CD4-positive, alpha-beta T cell treated with Interleukin-17A for 1 hour (primary cell): ENCODE measurements at regions not wholly inside any gene's neighbourhood (a gene's known extent, or its start where the extent isn't known, plus 50 kb on each side); places are given as distances from the start of the nearest gene placed in this dataset.
"Not testable (repeated sequence)": the region's sequence is repeated elsewhere in the genome, so short reads cannot be mapped to it uniquely, and the experiment has no call there.

Source experiments
- DNase-seq: peaks from one replicate; pipeline ENCODE4 v3.0.0-alpha.2; 2020

DNA sequence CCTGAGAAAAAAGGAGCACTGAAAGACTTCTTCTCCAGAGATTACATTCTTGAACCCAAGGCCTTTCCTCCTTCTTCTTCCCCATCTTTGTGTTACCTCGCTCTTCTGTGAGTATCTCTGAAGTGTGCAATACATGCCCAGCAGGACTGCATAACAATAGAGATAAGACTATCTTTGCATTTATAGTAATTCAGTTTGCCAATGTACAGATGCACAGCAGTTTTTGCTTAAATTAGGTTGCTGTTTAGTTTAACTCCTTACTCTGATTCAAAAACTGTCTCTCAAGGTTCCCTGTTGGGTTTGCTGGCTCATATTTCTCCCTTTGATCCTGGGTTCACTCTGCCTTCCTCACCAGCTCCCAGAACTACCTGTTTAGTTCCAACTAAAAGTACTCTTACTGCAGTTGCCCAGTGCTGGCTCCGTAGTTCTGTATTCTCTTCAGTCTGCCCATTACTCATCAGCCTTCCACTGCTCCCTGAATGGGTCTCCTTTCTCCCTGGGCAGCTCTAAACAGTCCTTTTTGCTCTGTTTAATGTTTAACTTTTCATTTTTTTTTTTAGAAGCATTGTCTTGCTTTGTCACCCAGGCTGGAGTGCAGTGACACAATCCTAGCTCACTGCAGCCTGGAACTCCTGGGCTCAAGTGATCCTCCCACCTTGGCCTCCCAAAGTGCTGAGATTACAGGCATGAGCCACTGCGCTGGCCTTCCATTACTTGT, 180.6 kb upstream of the CAND1 start:
- DNase-seq: no peak

DNA sequence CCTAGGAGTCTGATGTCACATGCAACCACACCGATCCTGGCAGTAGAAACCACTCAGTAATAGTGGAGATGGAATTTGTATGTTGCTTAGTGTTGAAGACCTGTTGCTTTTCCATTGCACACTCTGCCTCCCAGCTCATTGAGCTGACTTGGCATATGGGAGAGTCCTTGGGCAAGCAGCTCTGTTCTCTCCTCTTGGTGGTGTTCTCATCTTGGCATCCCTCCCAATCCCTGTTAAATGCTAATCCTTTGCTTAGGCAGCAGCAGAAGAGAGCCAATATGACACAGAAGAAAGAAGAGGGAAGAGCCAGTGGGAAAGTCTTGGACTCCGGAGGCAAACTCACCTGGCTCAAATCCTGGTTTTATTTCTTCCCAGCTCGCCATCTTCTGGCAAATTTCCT, 178.0 kb upstream of the CAND1 start:
- no peak for DNase-seq

DNA sequence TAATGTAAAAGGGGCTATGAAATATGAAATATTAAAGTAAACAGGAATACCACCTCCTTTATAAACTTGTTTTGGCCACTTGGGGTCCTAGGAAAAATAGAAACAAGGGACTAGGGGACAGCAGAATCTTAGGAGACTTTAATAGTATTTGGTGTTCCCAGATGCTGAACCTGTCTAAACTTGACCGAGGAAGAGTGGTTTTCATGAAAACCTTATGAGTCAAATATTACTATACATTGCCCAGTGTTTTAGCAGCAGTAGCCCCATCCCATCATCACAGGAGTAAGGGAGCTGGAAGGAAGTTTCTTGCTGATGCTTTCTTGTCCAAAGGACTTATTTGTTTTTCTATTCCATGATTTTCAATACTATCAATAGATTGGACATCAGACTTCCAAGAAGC, 177.5 kb upstream of the CAND1 start:
- no peak for DNase-seq

DNA sequence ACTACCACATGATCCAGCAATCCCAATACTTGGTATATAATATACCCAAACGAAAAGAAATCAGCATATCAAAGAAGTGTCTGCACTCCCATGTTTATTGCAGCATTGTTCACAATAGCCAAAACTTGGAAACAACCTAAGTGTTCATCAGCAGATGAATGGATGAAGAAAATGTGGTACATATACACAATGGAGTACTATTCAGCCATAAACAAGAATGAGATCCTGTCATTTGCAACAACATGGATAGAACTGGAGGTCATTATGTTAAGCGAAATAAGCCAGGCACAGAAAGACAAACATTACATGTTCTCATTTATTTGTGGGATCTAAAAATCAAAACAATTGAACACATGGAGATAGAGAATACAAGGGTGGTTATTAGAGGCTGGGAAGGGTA, 176.2 kb upstream of the CAND1 start:
- DNase-seq: not testable (repeated sequence)

DNA sequence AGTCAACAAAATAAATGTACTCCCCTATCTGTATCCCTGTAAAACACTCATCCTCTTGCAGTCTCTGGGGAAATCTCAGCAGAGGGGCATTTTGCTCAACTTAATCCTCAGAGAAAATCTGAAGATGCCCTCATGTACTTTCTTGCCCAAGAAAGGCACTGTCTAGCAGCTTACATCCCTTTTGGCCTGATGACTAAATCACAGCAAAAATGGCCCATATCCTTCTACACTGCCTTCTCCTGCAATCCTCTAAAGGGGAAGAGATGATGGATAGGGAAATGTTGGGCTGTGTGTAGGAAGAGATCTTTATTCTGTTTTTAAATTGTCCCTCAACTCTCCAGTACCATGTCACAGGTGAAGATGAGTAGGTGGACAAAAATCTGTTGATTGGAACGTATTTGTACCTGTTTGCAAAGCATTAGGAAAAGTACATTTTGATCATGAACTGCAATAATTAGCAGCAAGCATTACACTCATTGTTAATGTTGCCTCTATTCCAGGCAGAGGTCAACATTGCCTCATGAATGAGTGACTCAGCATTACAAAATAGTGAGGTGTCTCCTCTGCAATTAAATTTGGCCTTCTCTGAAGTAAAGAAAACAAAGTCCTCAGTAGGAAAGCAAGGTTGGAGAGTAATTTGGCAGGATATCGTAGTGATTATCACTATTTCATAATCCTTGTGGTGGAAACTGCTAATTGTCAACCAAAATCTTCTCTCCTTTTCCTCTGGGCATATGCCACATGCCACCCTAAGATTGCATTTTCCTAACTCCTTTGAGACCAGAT, 172.4 kb upstream of the CAND1 start:
- DNase-seq: no peak

DNA sequence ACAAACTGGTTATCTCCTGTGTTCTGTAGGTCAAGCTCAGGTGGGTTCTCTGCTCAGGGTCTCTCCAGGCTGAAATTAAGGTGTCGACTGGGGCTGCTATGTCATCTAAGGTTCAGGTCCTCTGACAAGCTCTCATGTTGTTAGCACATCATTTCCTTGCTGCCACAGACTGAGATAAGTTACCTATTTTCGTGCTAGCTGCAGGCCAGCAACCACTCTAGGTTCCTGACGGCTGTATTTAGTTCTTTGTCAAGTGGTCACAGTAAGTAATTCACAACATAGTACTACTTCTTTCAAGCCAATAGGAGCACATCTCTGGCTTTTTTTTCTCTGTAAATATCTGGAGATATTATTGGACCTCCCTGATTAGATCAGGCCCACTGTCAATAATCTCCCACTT, 169.3 kb upstream of the CAND1 start:
- DNase-seq: no peak

DNA sequence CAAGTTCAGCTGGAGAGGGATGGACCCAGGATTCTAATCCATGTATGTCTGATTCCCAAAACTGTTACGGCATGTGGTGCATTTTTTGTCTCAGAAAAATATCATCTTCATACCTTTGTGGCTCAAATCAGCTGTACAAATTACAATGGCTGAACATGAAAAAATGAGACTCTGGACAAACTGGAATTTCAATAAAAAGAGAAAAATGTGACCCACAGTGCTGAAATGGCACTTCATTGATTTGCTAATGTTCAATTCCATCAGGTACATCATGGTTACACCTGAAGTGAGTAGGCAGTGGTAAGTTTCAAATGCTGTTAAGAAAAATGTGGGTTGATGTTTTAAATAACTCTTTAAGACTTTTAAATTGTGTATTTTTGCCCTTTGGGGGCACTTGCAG, 165.6 kb upstream of the CAND1 start:
- no peak for DNase-seq

DNA sequence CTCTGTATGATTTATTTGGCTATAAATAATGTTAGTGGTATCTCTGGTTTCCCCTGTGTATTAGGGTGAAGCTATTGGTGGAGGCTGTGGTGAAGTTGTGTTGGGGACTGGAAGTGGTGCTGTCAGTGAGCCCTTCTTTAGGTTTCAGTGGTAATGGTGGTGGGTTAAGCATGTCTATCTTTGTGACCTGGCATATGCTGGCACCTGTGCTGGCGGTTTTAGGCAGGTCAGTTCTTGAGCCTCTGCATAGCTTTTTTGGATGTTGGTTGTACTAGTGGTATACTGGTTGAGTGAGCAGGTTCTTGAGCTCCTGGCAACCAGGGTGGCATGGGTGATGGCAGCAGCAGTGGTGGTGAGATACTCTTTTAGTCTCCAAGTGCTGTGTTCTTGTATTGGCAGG, 161.9 kb upstream of the CAND1 start:
- no peak for DNase-seq

DNA sequence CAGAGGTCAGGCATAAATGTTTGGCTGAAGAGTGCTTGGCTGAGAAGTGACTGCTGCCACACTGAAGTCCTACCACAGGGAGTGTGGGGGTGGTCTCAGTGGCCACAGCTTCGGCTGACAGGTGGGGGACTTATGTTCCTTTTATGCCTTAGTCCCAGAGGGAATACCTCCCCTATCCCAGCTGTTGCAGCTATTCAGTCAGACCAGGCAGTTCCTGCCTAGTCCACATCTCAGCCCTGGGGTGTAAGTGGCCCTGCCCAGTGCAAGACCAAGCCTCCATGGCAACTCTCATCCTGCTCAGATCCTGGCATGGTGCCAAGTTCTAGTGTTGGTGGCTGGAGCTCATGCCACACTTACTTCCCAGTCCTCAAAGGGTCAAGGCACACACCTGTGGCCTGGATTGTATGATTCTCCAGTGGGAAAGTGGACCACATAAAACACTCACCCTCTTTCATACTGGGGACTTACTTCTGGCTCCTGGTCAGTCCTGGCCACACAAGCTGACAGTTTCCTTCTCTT, 161.3 kb upstream of the CAND1 start:
- no peak for DNase-seq

DNA sequence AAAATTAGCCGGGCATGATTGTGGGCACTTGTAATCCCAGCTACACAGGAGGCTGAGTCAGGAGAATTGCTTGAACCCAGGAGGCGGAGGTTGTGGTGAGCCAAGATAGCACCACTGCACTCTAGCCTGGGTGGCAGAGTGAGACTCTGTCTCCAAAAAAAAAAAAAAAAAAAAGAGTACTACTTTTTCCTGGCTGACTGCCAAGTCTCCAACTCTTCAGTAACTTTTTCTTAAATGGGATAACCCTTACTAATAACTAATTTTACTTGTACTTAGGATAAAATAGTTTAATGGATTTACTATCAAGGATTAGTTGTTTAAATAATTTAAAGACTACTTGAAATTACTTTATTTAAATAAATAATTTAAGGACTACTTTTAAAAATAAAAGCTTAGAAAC, 158.8 kb upstream of the CAND1 start:
- not testable (repeated sequence) for DNase-seq

DNA sequence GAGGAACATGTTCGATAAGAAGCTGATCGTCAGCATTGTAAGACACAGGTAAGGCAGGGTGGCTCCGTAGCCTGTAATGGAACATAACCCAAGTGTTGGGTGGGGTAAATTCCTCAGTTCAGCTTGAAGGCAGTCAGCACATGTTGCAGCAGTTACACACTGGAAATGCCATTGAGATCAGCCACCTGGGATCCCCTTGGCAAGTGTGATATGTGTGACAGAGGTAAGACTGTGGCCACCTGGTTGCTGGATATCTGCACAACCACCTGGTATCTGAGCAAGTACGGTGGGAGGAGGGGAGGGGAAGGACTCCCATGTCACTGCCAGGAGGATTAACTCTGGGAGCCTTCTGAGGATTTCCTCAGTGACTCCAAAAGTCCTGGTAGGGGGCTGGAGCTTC, 158.0 kb upstream of the CAND1 start:
- no peak for DNase-seq

DNA sequence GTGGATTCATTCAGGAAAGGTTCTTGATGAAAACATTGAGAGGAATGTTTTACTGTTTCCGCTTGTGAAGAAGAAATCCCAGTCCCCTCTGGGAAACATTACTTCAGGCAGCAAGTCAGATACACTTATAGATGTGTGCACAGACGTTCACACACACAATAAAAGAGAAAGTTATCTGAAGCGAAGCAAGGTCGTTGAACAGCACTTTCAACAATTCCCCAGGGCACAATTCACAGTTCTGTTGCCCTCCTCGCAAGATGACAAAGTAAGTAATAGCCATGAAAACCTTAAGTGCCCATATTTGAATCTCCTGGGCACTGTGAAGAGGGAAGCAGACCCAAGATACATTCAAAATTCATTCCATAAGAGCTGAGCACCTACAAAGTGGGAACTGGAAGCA, 156.6 kb upstream of the CAND1 start:
- no peak for DNase-seq

DNA sequence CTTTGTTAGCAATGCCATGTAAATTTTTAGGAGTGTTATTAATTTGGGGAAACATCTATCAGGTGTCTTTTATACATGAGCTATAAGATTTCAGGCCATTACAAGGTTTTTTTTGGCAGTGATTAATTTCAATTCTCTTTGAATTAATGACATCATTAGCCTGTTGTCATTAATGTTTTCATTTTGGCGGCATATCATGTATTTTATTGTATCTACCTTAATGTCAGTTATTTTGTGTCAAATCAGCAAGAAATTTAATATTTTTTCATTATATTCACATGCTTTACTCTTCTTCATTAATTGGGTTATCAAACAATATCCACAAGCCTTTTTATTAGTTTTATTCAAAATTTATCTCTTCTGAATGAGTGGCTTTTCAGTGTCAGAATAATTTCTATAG, 153.0 kb upstream of the CAND1 start:
- no peak for DNase-seq

DNA sequence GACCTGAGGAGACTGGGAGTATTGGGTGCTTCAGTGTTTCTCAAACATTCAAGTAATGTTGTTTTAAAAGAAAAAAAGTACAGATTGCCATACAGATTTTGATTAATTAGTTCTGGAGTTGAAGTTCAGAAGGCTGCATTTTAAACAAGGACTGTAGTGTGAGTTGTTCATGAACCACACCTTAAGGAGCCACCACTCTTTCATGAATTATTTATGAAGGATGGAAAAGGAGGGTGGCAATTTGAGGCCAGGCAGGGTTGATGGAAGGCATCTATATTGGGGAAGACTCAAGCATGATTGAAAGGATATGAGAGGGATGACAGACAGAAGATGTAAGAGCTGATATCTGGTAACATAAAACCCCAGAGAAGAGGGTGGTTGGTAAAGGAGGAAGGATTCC, 146.6 kb upstream of the CAND1 start:
- DNase-seq: no peak

DNA sequence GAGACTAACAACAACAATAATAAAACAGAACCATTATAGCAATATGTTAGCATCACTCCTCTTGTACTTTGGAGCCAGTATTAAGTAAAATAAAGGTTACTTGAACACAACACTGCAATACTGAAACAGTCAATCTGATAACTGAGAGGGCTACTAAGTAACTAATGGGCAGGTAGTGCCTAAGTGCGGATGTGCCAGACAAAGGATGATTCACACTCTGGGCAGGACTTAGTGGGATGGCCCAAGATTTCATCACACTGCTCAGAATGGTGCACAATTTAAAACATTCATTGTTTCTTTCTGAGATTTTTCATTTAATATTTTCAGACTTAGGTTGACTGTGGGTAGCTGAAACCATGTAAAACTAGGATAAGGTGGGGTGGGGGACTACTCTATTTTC, 131.9 kb upstream of the CAND1 start:
- no peak for DNase-seq

DNA sequence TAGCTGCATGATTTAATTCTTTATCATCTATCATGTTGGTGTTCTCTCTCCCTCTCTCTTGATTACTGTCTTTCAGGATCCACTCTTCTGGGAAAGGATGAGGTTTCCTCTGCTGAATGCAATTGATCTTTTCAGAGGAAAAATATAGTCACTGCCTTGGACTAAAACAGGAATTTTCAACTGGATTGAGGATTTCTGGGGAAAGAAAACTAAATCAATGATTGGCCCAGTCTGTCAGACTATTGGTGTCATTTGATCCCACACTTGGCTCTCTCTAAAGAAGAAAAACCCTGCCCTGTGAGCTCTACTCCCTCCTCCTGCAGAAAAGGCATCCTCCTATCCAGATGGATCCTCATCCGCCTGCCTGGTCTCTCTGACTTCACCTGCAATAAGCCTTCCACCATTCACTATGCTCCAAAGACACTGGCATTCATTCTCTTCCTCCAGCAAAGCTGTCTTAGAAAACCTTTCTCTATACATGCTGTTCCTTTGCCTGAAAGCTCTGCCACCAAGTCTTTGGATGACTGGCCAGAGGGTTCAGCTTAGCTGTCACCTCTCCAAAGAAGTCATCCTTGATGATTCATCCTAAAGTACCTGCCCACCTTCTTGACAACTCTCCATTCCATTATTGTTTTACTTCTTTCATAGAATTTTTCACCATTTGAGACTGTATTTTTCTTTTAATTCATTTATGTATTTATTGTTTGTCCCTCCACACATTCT, 127.7 kb upstream of the CAND1 start:
- no peak for DNase-seq

DNA sequence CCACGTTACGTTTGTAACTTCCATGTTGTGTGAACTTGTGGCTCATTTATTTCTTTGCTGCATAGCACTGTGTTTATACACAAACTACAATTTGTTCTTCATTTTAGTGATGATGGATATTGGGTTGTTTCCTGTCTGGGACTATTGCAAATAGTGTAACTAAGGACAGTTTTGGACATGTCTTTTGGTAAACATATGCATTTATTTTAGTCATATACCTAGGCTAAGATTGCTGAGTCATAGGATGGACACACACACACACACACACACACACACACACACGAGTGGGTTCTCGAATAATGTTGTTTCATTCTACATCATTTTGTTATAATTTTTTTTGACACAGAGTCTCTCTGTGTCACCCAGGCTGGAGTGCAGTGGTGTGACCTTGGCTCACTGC, 123.5 kb upstream of the CAND1 start:
- DNase-seq: no peak

DNA sequence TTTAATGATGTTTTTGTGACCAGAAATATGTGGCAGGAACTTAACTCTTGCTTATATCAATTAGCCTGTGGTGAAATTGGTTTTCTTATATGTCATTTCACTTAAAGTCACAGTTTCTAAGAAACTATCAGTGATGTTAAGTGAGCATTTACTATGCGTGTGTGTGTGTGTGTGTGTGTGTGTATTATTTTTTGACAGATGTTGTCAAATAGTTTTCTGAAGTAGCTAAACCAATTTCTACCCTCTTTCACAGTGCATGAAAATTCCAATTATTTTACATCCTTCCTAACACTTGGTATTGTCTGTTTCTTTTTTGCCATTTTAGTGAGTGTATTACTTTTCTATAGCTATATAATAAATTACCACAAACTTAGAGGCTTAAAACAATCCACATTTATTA, 122.1 kb upstream of the CAND1 start:
- no peak for DNase-seq

DNA sequence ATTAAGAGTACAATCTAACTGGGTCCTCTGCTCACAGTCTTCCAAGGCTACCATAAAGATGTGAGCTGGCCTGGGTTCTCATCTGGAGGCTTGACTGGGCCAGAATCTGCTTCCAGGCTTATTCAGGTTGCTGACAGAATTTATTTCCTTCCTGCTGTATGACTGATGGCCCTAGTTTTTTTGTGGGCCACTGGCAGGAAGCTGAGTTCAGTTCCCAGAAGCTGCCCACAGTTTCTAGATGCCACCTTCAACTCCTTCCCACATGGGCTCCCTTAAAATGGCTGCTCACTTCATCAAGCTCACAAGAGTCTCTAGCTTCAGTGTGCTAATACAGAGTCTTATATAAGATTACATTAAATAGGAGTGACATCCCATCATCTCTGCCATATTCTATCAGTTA, 121.7 kb upstream of the CAND1 start:
- no peak for DNase-seq

DNA sequence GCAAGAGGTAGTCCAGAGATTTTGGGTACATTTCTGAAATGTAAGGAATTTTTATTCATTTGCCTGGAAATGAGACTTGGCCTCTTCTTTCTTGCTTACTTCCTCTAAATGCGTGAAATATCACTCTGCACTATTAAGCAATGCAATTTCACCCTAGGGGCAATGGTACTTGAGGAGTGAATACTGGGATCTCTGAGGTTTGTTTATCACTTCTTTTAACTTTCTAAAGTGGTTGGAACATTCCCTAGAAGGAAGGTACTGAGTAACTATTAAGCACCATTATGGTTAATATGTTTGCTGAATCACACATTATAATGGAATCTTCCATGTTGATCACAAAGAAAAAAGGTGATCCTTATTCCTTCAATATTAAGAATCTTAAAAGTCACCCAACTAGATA, 120.9 kb upstream of the CAND1 start:
- no peak for DNase-seq

DNA sequence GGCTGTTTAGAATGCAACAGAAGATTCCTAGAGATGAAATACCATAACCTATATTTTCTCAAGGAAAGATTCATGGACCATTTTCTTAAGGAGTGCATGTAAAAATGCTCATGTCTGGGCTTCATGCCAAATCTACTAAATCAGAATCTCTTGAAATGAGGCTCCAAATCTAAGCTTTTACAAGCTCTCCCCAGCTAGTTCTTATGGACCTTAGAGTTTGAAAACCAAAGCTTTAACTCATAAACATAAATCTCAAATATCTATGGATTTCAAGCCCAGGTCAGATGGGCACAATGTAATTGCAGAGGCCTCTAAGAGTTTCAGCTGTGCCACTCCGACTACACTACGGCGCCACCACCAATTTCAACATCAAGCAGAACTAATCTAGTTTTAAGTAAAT, 117.3 kb upstream of the CAND1 start:
- DNase-seq: no peak

DNA sequence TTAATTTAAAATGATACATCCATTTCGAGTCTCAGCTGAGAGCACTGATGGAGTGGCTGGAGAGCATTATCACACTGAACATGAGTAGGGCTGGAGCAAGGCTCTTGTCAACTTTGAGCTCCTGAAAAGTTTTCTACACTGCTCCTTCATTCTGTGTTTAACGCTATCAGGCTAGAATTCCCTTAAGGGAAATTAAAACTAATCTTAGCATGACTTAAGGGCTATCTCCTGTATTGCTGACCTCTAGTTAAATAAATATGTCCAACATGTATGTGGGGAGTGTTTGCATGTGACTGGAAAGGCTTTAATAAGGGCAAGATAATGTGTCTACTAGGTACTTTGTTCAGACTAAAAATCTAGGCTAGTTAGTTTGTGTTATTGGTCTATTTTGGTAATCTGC, 116.7 kb upstream of the CAND1 start:
- no peak for DNase-seq

DNA sequence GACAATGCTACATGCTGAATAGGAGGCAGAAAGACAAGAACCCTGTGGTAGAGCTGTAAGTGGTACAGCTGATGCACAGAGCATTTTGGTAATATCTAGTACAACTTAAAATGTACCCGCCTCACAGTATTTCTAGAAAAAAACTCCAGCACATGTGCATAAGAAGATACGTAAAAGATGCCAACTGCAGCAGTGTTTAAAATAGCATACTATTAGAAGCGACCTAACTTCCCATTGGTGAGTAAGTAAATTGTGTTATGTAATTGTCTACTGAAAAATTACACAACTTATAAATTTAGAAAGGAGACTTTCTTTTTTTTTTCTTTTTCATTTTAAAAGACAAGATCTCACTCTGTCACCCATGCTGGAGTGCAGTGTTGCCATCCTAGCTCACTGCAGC, 114.3 kb upstream of the CAND1 start:
- no peak for DNase-seq

DNA sequence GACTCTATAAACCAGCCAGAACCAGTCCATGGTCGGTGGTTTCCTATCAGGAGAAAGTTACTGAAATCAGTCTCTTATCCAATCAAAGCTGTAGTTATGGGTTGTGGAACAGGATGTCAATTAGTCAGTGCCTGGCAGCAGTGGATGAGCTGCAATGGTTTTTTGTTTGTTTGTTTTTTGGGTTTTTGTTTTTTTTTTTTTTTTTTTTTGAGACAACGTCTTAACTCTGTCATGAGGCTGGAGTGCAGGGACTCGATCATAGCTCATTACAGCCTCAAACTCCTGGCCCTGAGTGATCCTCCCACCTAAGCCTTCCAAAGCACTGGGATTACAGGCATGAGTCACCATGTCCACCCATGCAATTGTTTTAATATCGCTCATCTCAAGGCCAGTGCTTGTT, 113.3 kb upstream of the CAND1 start:
- no peak for DNase-seq
